GM12878 (cell line): ENCODE measurements at regions not wholly inside any gene's neighbourhood (a gene's known extent, or its start where the extent isn't known, plus 50 kb on each side); places are given as distances from the start of the nearest gene placed in this dataset.

Experiments used
- ASH2L ChIP-seq: fragments of 300-600, 200-600 bp; sonication (generic); IDR thresholded peaks from 2 replicates; pipeline ENCODE4 v1.6.1; 2017; ENCODE audit warnings: low read depth, mild to moderate bottlenecking, borderline replicate concordance
- CBX3 ChIP-seq: fragments of 200-600 bp; sonication (generic); IDR thresholded peaks from 2 replicates; pipeline ENCODE4 v1.6.1; 2016; ENCODE audit warnings: low read depth, borderline replicate concordance
- CHD2 ChIP-seq: IDR thresholded peaks from 2 replicates; pipeline ENCODE4 v1.6.1; 2011; ENCODE audit warnings: low read depth, low read length, improper control_type of control experiment, borderline replicate concordance
- CREB1 ChIP-seq: IDR thresholded peaks from 2 replicates; pipeline ENCODE4 v1.6.1; 2012; ENCODE audit warnings: low read depth, mild to moderate bottlenecking, inconsistent platforms
- EGR1 ChIP-seq, 2 experiments: IDR thresholded peaks; 1 replicate in 1 of 2; 2 replicates in 1 of 2; pipeline ENCODE4 v1.6.1; 2011 to 2012; ENCODE audit warnings: low read depth in 2 of 2, low read length in 2 of 2, borderline replicate concordance in 1 of 2, mild to moderate bottlenecking in 1 of 2, moderate library complexity in 1 of 2
- FOXK2 ChIP-seq: fragments of 450-650 bp; IDR thresholded peaks from 2 replicates; pipeline ENCODE4 v1.6.1; 2017; ENCODE audit warnings: mild to moderate bottlenecking, moderate library complexity
- HDAC6 ChIP-seq: fragments of 200-600 bp; sonication (generic); IDR thresholded peaks from one replicate; pipeline ENCODE4 v1.8.0; 2017; ENCODE audit warnings: antibody characterized with exemption; ENCODE audit not compliant: unreplicated experiment
- HDGF ChIP-seq: fragments of 450-650 bp; IDR thresholded peaks from 2 replicates; pipeline ENCODE4 v1.6.1; 2016; ENCODE audit warnings: antibody characterized with exemption
- IRF4 ChIP-seq: IDR thresholded peaks from 2 replicates; pipeline ENCODE4 v1.6.1; 2011; ENCODE audit warnings: low read depth, low read length
- KAT2A ChIP-seq: conservative IDR thresholded peaks from 2 replicates; pipeline ENCODE4 v1.6.1; 2011; ENCODE audit warnings: low read depth, low read length; ENCODE audit not compliant: control insufficient read depth
- MTA3 ChIP-seq: IDR thresholded peaks from 2 replicates; pipeline ENCODE4 v1.6.1; 2012; ENCODE audit warnings: low read length, inconsistent platforms, borderline replicate concordance
- NR2C1 ChIP-seq: fragments of 450-650 bp; IDR thresholded peaks from 2 replicates; pipeline ENCODE4 v1.6.1; 2017; ENCODE audit warnings: antibody characterized with exemption, mild to moderate bottlenecking, moderate library complexity
- PML ChIP-seq: IDR thresholded peaks from 2 replicates; pipeline ENCODE4 v1.6.1; 2012; ENCODE audit warnings: low read length, inconsistent platforms
- POLR2A ChIP-seq: IDR thresholded peaks from 2 replicates; pipeline ENCODE4 v1.6.1; 2011; ENCODE audit warnings: low read depth, mild to moderate bottlenecking, low read length
- RFX5 ChIP-seq: IDR thresholded peaks from 2 replicates; pipeline ENCODE4 v1.6.1; 2011; ENCODE audit warnings: low read depth, low read length, improper control_type of control experiment
- SIX5 ChIP-seq: IDR thresholded peaks from 2 replicates; pipeline ENCODE4 v1.6.1; 2011; ENCODE audit warnings: mild to moderate bottlenecking, low read depth, low read length, moderate library complexity; ENCODE audit not compliant: severe bottlenecking
- SMAD5 ChIP-seq: IDR thresholded peaks from 2 replicates; pipeline ENCODE4 v1.6.1; 2016; ENCODE audit warnings: antibody characterized with exemption, low read depth
- TCF7 ChIP-seq: IDR thresholded peaks from 2 replicates; pipeline ENCODE4 v1.6.1; 2014; ENCODE audit warnings: antibody characterized with exemption, borderline replicate concordance
- WRNIP1 ChIP-seq: IDR thresholded peaks from 2 replicates; pipeline ENCODE4 v1.6.1; 2011; ENCODE audit warnings: low read depth, low read length, improper control_type of control experiment, borderline replicate concordance
- ZNF24 ChIP-seq: fragments of 450-650 bp; IDR thresholded peaks from 2 replicates; pipeline ENCODE4 v1.6.1; 2017; ENCODE audit warnings: antibody characterized with exemption, mild to moderate bottlenecking
- ZSCAN29 ChIP-seq: fragments of 450-650 bp; IDR thresholded peaks from 2 replicates; pipeline ENCODE4 v1.6.1; 2017; ENCODE audit warnings: mild to moderate bottlenecking, moderate library complexity
- TF ChIP-seq, protein P1 (sequence below): fragments of 450-650 bp; IDR thresholded peaks from 2 replicates; pipeline ENCODE4 v1.6.1; 2016; ENCODE audit warnings: mild to moderate bottlenecking
- TF ChIP-seq, protein P2 (sequence below): IDR thresholded peaks from 2 replicates; pipeline ENCODE4 v1.6.1; 2012; ENCODE audit warnings: low read length, inconsistent platforms
- TF ChIP-seq, protein P3 (sequence below): fragments of 450-650 bp; IDR thresholded peaks from 2 replicates; pipeline ENCODE4 v1.6.1; 2014; ENCODE audit warnings: mild to moderate bottlenecking
- TF ChIP-seq, protein P4 (sequence below): IDR thresholded peaks from 2 replicates; pipeline ENCODE4 v1.6.1; 2011; ENCODE audit warnings: mild to moderate bottlenecking, low read depth, low read length, moderate library complexity; ENCODE audit not compliant: insufficient replicate concordance
- TF ChIP-seq, protein P5 (sequence below): fragments of 450-650 bp; IDR thresholded peaks from 2 replicates; pipeline ENCODE4 v1.6.1; 2017; ENCODE audit warnings: mild to moderate bottlenecking, low read depth, inconsistent platforms; ENCODE audit not compliant: poor library complexity, severe bottlenecking

DNA sequence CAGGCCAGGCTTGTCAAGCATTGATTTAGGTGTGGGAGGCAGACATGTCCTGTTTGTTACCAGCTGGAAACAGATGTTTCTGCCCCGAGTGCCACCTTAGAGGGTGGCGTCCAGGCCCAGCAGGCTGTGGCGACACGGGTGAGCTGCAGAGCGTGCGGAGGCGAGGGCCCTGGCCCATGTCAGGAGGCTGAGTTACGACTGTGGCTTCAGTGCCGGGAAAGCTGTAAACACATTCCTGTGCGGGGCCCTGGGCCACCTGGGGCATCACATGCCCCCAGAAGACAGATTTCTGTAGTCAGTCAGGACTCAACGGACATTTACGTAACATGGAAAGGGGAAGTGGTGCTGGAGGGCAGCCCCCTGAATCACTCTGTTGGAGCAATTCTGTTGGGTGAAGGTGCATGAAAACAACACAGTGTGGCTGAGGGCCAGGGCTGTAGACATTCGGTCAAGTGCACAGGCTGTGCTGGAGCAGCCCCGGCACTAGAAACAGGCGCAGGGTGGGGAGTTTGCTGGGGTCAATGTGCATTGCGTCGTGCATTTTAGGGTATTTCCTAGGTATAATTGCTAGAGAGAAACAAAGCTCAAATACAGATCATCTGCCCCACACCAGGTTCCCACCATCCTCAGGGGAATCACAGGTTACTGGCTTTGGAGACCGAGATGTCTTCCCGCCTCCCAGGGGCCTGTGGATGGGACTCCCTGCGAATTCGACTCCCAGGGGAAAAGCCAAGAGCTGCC is 291.8 kb downstream of the TMEM121 start (continued):
- TF ChIP-seq IRF4 (no peak), FOXK2 (no peak; the same call in 1 of the 2 replicates), CBX3 (no peak), ZNF24 (no peak), CREB1 (no peak), RFX5 (no peak), CHD2 (no peak), EGR1 (IDR thresholded peaks at IDR 0.05; ENCODE audit: borderline replicate concordance in 1 of 2, low read depth in 2 of 2, low read length in 2 of 2) (no peak), HDAC6 (no peak), PML (no peak), SMAD5 (no peak), ASH2L (no peak), HDGF (0 out of 2 replicates have a peak, but pooled peaks have one; percentile 56), WRNIP1 (no peak), POLR2A (no peak), KAT2A (no peak), NR2C1 (no peak), ZSCAN29 (no peak), MTA3 (no peak), TCF7 (no peak), SIX5 (no peak)
- TF ChIP-seq, protein P1, sequence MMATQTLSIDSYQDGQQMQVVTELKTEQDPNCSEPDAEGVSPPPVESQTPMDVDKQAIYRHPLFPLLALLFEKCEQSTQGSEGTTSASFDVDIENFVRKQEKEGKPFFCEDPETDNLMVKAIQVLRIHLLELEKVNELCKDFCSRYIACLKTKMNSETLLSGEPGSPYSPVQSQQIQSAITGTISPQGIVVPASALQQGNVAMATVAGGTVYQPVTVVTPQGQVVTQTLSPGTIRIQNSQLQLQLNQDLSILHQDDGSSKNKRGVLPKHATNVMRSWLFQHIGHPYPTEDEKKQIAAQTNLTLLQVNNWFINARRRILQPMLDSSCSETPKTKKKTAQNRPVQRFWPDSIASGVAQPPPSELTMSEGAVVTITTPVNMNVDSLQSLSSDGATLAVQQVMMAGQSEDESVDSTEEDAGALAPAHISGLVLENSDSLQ: peak; percentile 25; the same call in 1 of the 2 replicates
- TF ChIP-seq, protein P2, sequence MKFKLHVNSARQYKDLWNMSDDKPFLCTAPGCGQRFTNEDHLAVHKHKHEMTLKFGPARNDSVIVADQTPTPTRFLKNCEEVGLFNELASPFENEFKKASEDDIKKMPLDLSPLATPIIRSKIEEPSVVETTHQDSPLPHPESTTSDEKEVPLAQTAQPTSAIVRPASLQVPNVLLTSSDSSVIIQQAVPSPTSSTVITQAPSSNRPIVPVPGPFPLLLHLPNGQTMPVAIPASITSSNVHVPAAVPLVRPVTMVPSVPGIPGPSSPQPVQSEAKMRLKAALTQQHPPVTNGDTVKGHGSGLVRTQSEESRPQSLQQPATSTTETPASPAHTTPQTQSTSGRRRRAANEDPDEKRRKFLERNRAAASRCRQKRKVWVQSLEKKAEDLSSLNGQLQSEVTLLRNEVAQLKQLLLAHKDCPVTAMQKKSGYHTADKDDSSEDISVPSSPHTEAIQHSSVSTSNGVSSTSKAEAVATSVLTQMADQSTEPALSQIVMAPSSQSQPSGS: no peak
- TF ChIP-seq, protein P3, sequence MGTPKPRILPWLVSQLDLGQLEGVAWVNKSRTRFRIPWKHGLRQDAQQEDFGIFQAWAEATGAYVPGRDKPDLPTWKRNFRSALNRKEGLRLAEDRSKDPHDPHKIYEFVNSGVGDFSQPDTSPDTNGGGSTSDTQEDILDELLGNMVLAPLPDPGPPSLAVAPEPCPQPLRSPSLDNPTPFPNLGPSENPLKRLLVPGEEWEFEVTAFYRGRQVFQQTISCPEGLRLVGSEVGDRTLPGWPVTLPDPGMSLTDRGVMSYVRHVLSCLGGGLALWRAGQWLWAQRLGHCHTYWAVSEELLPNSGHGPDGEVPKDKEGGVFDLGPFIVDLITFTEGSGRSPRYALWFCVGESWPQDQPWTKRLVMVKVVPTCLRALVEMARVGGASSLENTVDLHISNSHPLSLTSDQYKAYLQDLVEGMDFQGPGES: no peak
- TF ChIP-seq, protein P4, sequence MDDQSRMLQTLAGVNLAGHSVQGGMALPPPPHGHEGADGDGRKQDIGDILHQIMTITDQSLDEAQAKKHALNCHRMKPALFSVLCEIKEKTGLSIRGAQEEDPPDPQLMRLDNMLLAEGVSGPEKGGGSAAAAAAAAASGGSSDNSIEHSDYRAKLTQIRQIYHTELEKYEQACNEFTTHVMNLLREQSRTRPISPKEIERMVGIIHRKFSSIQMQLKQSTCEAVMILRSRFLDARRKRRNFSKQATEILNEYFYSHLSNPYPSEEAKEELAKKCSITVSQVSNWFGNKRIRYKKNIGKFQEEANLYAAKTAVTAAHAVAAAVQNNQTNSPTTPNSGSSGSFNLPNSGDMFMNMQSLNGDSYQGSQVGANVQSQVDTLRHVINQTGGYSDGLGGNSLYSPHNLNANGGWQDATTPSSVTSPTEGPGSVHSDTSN: no peak
- TF ChIP-seq, protein P5, sequence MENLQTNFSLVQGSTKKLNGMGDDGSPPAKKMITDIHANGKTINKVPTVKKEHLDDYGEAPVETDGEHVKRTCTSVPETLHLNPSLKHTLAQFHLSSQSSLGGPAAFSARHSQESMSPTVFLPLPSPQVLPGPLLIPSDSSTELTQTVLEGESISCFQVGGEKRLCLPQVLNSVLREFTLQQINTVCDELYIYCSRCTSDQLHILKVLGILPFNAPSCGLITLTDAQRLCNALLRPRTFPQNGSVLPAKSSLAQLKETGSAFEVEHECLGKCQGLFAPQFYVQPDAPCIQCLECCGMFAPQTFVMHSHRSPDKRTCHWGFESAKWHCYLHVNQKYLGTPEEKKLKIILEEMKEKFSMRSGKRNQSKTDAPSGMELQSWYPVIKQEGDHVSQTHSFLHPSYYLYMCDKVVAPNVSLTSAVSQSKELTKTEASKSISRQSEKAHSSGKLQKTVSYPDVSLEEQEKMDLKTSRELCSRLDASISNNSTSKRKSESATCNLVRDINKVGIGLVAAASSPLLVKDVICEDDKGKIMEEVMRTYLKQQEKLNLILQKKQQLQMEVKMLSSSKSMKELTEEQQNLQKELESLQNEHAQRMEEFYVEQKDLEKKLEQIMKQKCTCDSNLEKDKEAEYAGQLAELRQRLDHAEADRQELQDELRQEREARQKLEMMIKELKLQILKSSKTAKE: peak; percentile 56
